Erythroblast (primary cell): ENCODE measurements at regions not wholly inside any gene's neighbourhood (a gene's known extent, or its start where the extent isn't known, plus 50 kb on each side); places are given as distances from the start of the nearest gene placed in this dataset.

Experiments
- GATA1 ChIP-seq: IDR thresholded peaks from 2 replicates; pipeline ENCODE4 v1.6.1; 2011; ENCODE audit warnings: low read depth, mild to moderate bottlenecking, control low read depth, low read length, moderate library complexity
- POLR2A ChIP-seq: IDR thresholded peaks from 2 replicates; pipeline ENCODE4 v1.6.1; 2011; ENCODE audit warnings: mild to moderate bottlenecking, low read length

DNA sequence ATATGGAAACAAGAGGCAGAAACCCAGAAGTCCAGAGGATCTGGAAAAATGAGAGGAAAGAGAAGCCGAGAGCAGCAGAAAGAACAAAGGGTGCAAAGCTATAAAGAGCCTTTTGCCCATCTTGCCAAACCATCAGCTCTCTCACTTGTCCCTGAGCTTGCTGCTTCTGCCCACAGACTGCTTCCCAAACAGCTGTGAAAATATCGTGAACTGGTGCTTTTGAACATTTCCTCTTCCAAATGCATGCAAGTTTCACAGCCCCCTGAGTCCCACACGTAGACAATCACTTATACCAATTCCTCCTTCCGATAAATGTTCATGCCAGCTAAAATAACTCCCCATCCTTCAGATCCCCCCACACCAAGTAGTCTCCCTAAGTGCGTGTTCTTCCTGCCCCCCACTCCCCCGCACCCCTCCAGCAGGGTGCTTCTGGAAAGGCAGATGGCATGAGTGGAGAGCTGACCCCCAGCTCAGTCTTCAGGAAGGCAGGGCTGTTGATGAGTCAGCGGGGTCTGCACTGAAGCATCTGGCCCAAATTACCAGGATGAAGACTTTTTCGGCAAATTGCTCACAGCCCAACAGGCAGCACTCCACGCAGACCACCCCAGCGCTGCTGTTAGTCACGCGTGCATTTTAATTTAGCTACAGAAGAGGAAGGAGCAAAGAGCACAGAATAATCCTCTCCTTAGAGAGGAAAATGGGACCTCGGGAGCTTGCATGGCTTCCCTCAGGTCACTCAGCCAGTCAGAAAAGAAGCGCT is 76.1 kb upstream of the KCNMA1 start:
- TF ChIP-seq POLR2A (no peak), GATA1 (no peak)
